Smooth muscle cell (in vitro differentiated cells): ENCODE measurements at regions not wholly inside any gene's neighbourhood (a gene's known extent, or its start where the extent isn't known, plus 50 kb on each side); places are given as distances from the start of the nearest gene placed in this dataset.

Experiments used
- DNase-seq: peaks from one replicate; lab custom pipeline; 2025; ENCODE audit not compliant: unreplicated experiment; lab: John Stamatoyannopoulos, UW
- H2AFZ ChIP-seq: fragments of 200-600 bp; sonication (generic); 2 replicates; pipeline ENCODE4 v1.6.0; 2016; ENCODE audit warnings: antibody characterized with exemption, low read depth, mild to moderate bottlenecking
- H3F3A ChIP-seq: fragments of 200-600 bp; sonication (generic); 2 replicates; pipeline ENCODE4 v1.6.0; 2017; ENCODE audit warnings: antibody characterized with exemption, low read depth
- H3K27ac ChIP-seq: fragments of 200-600 bp; sonication (generic); 2 replicates; pipeline ENCODE4 v1.5.1; 2016; ENCODE audit warnings: low read depth, mild to moderate bottlenecking
- H3K27me3 ChIP-seq: fragments of 200-600 bp; sonication (generic); 2 replicates; pipeline ENCODE4 v1.6.1; 2016; ENCODE audit warnings: low read depth, mild to moderate bottlenecking
- H3K36me3 ChIP-seq: fragments of 200-600 bp; sonication (generic); 2 replicates; pipeline ENCODE4 v1.5.1; 2016; ENCODE audit warnings: low read depth
- H3K4me1 ChIP-seq: fragments of 200-600 bp; sonication (generic); 2 replicates; pipeline ENCODE4 v1.5.1; 2016; ENCODE audit warnings: low read depth
- H3K4me2 ChIP-seq: fragments of 200-600 bp; sonication (generic); 2 replicates; pipeline ENCODE4 v1.6.0; 2016; ENCODE audit warnings: mild to moderate bottlenecking
- H3K4me3 ChIP-seq: fragments of 200-600 bp; sonication (generic); 2 replicates; pipeline ENCODE4 v1.5.1; 2016; ENCODE audit warnings: mild to moderate bottlenecking
- H3K79me2 ChIP-seq: fragments of 200-600 bp; sonication (generic); 2 replicates; pipeline ENCODE4 v1.6.0; 2016; ENCODE audit warnings: low read depth, mild to moderate bottlenecking
- H3K9ac ChIP-seq: fragments of 200-600 bp; sonication (generic); 2 replicates; pipeline ENCODE4 v1.6.0; 2016; ENCODE audit warnings: low read depth
- H3K9me3 ChIP-seq: fragments of 200-600 bp; sonication (generic); replicated peaks from 2 replicates; pipeline ENCODE4 v1.5.1; 2016; ENCODE audit warnings: low read depth
- H4K20me1 ChIP-seq: fragments of 200-600 bp; sonication (generic); 2 replicates; pipeline ENCODE4 v1.6.0; 2016; ENCODE audit warnings: low read depth
- CTCF ChIP-seq: fragments of 200-600 bp; sonication (generic); IDR thresholded peaks from 2 replicates; pipeline ENCODE4 v1.5.1; 2017; ENCODE audit warnings: borderline replicate concordance, mild to moderate bottlenecking, antibody characterized with exemption; ENCODE audit not compliant: insufficient read depth, poor library complexity, severe bottlenecking
- WGBS: methylation state at CpG from one replicate; pipeline ENCODE4 v1.1.7; 2016; ENCODE audit warnings: low lambda C conversion rate; 5-methylcytosine and 5-hydroxymethylcytosine counted together

DNA sequence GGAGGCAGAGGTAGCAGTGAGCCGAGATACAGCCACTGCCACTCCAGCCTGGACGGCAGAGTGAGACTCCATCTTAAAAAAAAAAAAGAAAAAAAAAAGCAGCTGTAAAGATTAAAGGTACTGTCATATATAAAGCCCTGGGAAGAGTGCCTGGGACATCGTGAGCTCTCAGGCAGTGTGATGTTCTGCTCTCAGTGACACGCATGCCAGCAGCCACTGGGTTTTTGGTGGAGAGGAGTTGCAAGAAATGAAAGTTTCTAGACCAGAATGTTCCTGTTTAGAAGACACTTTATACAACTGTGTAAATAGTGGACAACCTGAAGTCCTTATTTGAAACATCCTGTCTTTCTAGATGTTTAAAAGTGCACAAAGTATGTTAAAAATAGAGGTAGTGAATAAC lies 213.2 kb downstream of the IRF8 start:
- WGBS, result 47% methylated on average over 4 of the region's 4 CpGs
- H3K9me3 ChIP-seq, result no peaks in the 10 kb centered on the region
- H3K4me3 ChIP-seq, result no peak overlapping the region
- no peaks in the 10 kb centered on the region for H3K79me2 ChIP-seq
- no peaks in the 10 kb centered on the region for H3K36me3 ChIP-seq
- no peak for DNase-seq
- TF ChIP-seq CTCF, result no peak
- H3K27ac ChIP-seq, result no peak overlapping the region
- no peak overlapping the region for H3K4me2 ChIP-seq
- no peak overlapping the region for H3K9ac ChIP-seq
- H4K20me1 ChIP-seq, result no peaks in the 10 kb centered on the region
- H3K27me3 ChIP-seq, result no peaks in the 10 kb centered on the region
- no peak overlapping the region for H2AFZ ChIP-seq
- no peaks in the 10 kb centered on the region for H3F3A ChIP-seq
- no peaks in the 10 kb centered on the region for H3K4me1 ChIP-seq

- Histone ChIP-seq H4K20me1 (no peaks in the 10 kb centered on the region), H3F3A (no peaks in the 10 kb centered on the region), H3K4me3 (no peak overlapping the region), H3K9ac (no peak overlapping the region), H3K79me2 (no peaks in the 10 kb centered on the region), H3K4me2 (no peak overlapping the region), H2AFZ (no peak overlapping the region), H3K27me3 (peaks cover 5% of the 10 kb centered on the region), H3K27ac (no peak overlapping the region), H3K4me1 (no peaks in the 10 kb centered on the region), H3K9me3 (no peaks in the 10 kb centered on the region), H3K36me3 (no peaks in the 10 kb centered on the region)
- WGBS, result 94% methylated on average over 5 of the region's 5 CpGs
- no peak for TF ChIP-seq CTCF
- DNase-seq, result no peak
These were observed 218.3 kb downstream of the IRF8 start for GRCh38 chr16:86117235-86117634.

DNA sequence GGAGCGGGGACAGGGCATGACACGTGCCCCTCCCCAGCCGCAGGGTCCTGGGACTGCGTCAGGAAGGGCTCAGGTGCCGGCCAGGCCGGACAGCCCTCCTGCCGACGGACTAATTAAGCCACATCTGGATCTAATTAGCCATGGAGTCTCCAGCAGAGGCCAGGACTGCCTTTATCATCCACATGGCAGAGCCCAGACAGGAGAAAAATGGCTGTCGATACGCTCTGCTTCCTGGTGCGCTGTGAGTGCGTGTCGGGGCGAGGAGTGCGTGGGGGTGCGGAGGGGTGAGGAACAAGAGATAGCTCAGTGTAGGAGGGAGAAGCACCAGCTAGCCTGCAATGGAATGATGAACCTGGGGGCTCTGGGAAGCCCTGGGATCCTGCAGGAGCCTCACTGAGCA lies 218.8 kb downstream of the IRF8 start:
- Histone ChIP-seq H3K9ac (no peak overlapping the region), H3F3A (no peaks in the 10 kb centered on the region), H2AFZ (no peak overlapping the region), H3K27ac (no peak overlapping the region), H4K20me1 (no peaks in the 10 kb centered on the region), H3K9me3 (no peaks in the 10 kb centered on the region), H3K79me2 (no peaks in the 10 kb centered on the region), H3K4me3 (no peak overlapping the region), H3K27me3 (peaks cover 5% of the 10 kb centered on the region), H3K4me2 (peak overlapping the region; percentile 14), H3K36me3 (no peaks in the 10 kb centered on the region), H3K4me1 (no peaks in the 10 kb centered on the region)
- TF ChIP-seq CTCF, result no peak
- WGBS, result 35% methylated on average over 16 of the region's 16 CpGs
- no peak for DNase-seq

DNA sequence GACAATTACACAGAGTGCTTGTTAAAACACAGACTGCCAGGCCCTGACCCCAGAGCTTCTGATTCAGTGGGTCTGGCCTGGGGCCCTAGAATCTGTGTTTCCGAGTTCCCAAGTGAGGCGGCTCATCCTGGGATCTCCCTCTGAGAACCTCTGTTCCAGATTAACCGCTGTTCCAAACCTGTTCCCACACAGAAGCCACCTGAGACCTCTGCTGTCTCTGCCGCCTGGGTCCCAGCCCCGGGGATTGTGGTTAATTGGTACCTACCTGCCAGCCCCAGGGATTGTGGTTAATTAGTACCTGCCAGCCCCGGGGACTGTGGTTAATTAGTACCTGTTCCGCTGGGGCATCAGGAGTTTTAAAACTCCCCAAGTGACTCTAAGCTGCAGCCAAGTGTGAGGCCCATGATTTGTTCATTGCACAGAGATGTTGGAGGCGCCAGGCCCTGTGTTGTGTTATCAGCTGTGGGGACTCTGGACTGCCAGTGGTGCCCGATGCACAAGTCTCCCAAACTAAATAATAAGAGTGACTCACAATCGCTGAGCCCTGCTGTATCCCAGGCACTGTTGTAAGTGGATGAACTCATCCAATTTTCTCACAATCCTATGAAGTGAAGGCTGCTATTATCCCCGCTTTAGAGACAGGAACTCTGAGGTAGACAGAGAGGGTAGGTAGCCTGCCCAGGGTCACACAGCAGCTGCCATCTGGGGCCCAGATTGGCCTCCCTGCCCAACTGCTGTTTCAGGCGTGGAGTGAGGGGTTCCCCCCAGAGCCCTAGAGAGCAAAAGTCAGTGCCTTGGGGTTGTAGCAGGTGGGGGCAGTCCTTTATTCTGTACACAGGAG lies 219.7 kb downstream of the IRF8 start:
- WGBS, result 56% methylated on average over 12 of the region's 12 CpGs
- no peaks in the 10 kb centered on the region for H3K36me3 ChIP-seq
- H3K79me2 ChIP-seq, result no peaks in the 10 kb centered on the region
- no peak overlapping the region for H3K4me2 ChIP-seq
- no peak overlapping the region for H3K27ac ChIP-seq
- H3K4me3 ChIP-seq, result no peak overlapping the region
- H3K9me3 ChIP-seq, result no peaks in the 10 kb centered on the region
- no peaks in the 10 kb centered on the region for H3F3A ChIP-seq
- no peaks in the 10 kb centered on the region for H3K4me1 ChIP-seq
- no peak for DNase-seq
- no peak for TF ChIP-seq CTCF
- H4K20me1 ChIP-seq, result no peaks in the 10 kb centered on the region
- H3K9ac ChIP-seq, result no peak overlapping the region
- no peak overlapping the region for H2AFZ ChIP-seq
- peaks cover 5% of the 10 kb centered on the region for H3K27me3 ChIP-seq
